ENCODE measurements at regions not wholly inside any gene's neighbourhood (a gene's known extent, or its start where the extent isn't known, plus 50 kb on each side); places are given as distances from the start of the nearest gene placed in this dataset.

DNA sequence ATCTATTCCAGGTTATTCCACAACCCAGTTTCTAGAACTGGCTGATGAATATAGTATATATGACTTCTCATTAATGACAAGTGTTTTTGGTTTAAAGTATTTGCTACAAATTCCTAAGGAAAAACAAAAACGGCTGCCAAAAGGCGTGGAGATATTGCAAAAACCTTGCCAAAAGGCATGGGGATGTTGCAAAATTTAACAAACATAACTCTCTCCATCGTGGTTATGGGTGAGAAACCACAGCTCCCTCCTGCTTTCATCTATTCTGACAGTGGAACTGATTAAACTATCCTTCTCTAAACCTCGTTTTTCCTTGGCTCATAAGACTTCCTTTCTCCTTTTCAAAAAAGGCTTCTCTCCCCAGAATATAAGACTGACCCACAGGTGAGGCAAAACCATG is 342.0 kb upstream of the PDZRN3 start (continued):
- TF ChIP-seq, protein P1, sequence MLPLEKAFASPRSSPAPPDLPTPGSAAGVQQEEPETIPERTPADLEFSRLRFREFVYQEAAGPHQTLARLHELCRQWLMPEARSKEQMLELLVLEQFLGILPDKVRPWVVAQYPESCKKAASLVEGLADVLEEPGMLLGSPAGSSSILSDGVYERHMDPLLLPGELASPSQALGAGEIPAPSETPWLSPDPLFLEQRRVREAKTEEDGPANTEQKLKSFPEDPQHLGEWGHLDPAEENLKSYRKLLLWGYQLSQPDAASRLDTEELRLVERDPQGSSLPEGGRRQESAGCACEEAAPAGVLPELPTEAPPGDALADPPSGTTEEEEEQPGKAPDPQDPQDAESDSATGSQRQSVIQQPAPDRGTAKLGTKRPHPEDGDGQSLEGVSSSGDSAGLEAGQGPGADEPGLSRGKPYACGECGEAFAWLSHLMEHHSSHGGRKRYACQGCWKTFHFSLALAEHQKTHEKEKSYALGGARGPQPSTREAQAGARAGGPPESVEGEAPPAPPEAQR (CRISPR knock-in tag; IDR thresholded peaks at IDR 0.05), result no peak
- TF ChIP-seq E2F1 (CRISPR knock-in tag; IDR thresholded peaks at IDR 0.05) (no peak), CREM (CRISPR knock-in tag; IDR thresholded peaks at IDR 0.05) (no peak), ZNF425 (CRISPR knock-in tag; conservative IDR thresholded peaks at IDR 0.05) (no peak)

DNA sequence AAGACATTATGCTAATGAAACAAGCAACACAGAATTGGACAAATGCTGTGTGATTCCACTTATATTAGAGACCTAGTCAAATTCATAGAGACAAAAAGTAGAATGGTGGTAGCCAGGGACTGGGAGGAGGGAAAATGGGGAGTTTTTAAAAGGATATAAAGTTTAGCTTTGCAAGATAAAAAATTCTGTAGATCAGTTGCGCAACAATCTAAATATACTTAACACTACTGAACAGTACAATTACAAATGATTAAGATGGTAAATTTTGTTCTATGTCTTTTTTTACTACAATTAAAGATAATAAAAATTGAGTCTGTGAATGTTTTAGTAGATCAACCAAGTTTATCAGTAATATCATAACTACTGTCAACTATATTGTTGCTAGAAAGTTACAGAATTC is 340.1 kb upstream of the PDZRN3 start:
- no peaks in the 10 kb centered on the region for H3K9me3 Mint-ChIP-seq
- DNase-seq (ENCODE audit: low spot score) (no peak), ATAC-seq (no peak)
- no peak overlapping the region for H3K27ac Mint-ChIP-seq
- H3K27me3 Mint-ChIP-seq (ENCODE audit: low read depth), result peaks cover under 1% of the 10 kb centered on the region; the same call in 1 of the 2 replicates
- CTCF ChIA-PET, result no interaction called here
- TF ChIP-seq CBFB (CRISPR knock-in tag; IDR thresholded peaks at IDR 0.05; ENCODE audit: low read depth) (no peak), NFYB (CRISPR knock-in tag; conservative IDR thresholded peaks at IDR 0.05; ENCODE audit: low read depth) (no peak), FOXJ3 (CRISPR knock-in tag; IDR thresholded peaks at IDR 0.05; ENCODE audit: borderline replicate concordance) (no peak), ATF1 (CRISPR knock-in tag; IDR thresholded peaks at IDR 0.05) (no peak), CDX4 (CRISPR knock-in tag; IDR thresholded peaks at IDR 0.05; ENCODE audit: borderline replicate concordance) (no peak), OVOL2 (CRISPR knock-in tag; IDR thresholded peaks at IDR 0.05; ENCODE audit: borderline replicate concordance) (no peak), USF2 (CRISPR knock-in tag; IDR thresholded peaks at IDR 0.05) (no peak), HMGXB4 (CRISPR knock-in tag; IDR thresholded peaks at IDR 0.05) (no peak), PREB (CRISPR knock-in tag; IDR thresholded peaks at IDR 0.05; ENCODE audit: borderline replicate concordance) (no peak), SOX15 (CRISPR knock-in tag; IDR thresholded peaks at IDR 0.05) (no peak), GTF2I (CRISPR knock-in tag; conservative IDR thresholded peaks at IDR 0.05) (no peak), SMAD3 (CRISPR knock-in tag; IDR thresholded peaks at IDR 0.05; ENCODE audit: borderline replicate concordance) (no peak), PRRX2 (CRISPR knock-in tag; IDR thresholded peaks at IDR 0.05) (no peak), ZNF219 (CRISPR knock-in tag; IDR thresholded peaks at IDR 0.05; ENCODE audit: borderline replicate concordance) (no peak), TEAD4 (CRISPR knock-in tag; IDR thresholded peaks at IDR 0.05) (no peak)
- TF ChIP-seq, protein P2, sequence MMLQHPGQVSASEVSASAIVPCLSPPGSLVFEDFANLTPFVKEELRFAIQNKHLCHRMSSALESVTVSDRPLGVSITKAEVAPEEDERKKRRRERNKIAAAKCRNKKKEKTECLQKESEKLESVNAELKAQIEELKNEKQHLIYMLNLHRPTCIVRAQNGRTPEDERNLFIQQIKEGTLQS (CRISPR knock-in tag; conservative IDR thresholded peaks at IDR 0.05), result no peak
- TF ChIP-seq, protein P3, sequence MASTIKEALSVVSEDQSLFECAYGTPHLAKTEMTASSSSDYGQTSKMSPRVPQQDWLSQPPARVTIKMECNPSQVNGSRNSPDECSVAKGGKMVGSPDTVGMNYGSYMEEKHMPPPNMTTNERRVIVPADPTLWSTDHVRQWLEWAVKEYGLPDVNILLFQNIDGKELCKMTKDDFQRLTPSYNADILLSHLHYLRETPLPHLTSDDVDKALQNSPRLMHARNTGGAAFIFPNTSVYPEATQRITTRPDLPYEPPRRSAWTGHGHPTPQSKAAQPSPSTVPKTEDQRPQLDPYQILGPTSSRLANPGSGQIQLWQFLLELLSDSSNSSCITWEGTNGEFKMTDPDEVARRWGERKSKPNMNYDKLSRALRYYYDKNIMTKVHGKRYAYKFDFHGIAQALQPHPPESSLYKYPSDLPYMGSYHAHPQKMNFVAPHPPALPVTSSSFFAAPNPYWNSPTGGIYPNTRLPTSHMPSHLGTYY (CRISPR knock-in tag; IDR thresholded peaks at IDR 0.05), result no peak
- POLR2A ChIA-PET, result no interaction called here
- no peak overlapping the region for H3K4me3 Mint-ChIP-seq
- no peaks in the 10 kb centered on the region for H3K4me1 Mint-ChIP-seq
- H3K36me3 Mint-ChIP-seq, result no peaks in the 10 kb centered on the region
